Left kidney (tissue), 1 donor: ENCODE measurements at regions not wholly inside any gene's neighbourhood (a gene's known extent, or its start where the extent isn't known, plus 50 kb on each side); places are given as distances from the start of the nearest gene placed in this dataset.
"Not testable (repeated sequence)": the region's sequence is repeated elsewhere in the genome, so short reads cannot be mapped to it uniquely, and the experiment has no call there.

Source experiments
- DNase-seq: peaks from one replicate; pipeline ENCODE4 v3.0.0-alpha.2; 2013

- no peak for DNase-seq
These were observed 163.9 kb downstream of the SMAD6 start for GRCh38 chr15:66865622-66866611.

GRCh38 chr15:66866656-66867055 is 164.6 kb downstream of the SMAD6 start:
- no peak for DNase-seq

DNA sequence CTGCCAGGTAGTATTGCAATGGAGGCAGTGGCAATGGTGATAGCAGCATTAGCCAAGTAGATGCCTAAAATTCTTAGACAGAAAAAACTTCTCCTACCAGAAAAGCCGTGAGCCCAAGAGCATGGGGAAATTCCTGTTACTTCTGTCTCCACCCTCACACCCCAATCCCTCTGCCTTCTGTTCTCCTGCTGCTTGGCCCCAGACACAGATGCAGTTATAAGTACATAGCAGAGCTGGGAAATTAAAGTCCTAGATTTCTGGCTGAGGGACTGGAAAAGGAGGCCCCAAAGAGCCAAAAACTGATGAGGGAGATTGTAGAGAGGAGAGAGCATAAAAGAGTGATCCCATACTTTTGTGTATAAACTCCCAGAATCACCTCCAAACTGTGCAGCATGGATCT is 166.9 kb downstream of the SMAD6 start:
- no peak for DNase-seq

GRCh38 chr15:66870880-66871388 is 168.9 kb downstream of the SMAD6 start:
- DNase-seq = no peak

- no peak for DNase-seq
These were observed 170.4 kb downstream of the SMAD6 start for GRCh38 chr15:66872405-66872804.

GRCh38 chr15:66873331-66873730 is 171.3 kb downstream of the SMAD6 start:
- DNase-seq = not testable (repeated sequence)

- DNase-seq = no peak
These were observed 171.8 kb downstream of the SMAD6 start for GRCh38 chr15:66873856-66874255.

DNA sequence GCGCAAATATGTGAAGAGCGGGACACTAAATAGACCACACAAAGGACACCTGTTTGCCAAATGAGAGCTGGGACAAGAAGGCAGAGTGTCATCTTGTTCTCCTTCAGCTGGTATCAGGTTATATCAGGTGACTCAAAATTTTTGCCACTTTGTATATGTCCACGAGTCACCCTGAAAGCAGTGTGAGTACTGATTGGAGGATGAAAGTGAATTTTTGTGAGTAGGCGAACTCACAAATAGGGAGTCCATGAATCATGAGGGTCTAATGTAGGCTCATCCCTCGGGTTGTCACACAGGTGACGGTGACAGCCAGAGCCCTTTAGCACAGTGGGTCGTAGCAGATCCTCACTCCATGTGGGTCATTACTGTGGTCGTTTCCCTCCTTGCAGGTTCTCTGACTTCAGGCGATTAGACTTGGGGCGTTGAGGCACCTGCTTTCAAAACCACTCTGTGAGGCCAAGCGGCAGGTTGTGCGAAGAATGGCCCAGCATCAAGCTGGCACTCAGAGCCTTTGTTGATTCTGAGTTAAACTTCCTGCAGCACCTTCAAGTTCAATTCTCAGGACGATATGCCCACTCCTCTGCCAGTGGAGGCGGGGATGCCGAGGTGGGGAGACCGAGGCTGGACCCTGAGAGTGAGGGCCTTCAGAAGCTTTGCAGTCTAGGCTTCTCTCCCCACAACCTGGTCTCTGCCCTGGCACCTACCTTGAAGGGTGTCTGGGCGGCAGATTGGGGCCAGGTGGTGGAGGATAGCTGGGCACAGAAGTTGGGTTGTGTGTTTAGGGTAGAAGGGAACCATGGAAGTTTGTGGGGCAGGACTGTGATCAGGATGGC is 173.8 kb downstream of the SMAD6 start:
- DNase-seq = no peak

DNA sequence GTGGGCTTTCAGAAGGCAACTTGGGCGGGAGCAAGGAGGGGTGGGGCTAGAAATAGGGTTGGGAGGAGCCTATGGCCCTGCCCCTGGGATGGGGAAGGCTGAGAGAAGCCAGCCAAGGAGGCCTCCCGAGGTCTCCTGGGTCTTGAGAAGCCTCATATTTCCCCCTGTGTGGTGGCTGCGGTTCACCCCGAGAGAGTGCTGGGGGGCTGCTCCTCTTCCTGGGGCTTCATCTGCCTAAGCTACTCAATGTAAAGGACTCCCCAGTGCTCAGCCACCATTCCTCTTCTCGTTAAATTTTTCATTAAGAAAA is 174.3 kb downstream of the SMAD6 start:
- DNase-seq = no peak

- no peak for DNase-seq
These were observed 174.9 kb downstream of the SMAD6 start for GRCh38 chr15:66876731-66877476.

DNA sequence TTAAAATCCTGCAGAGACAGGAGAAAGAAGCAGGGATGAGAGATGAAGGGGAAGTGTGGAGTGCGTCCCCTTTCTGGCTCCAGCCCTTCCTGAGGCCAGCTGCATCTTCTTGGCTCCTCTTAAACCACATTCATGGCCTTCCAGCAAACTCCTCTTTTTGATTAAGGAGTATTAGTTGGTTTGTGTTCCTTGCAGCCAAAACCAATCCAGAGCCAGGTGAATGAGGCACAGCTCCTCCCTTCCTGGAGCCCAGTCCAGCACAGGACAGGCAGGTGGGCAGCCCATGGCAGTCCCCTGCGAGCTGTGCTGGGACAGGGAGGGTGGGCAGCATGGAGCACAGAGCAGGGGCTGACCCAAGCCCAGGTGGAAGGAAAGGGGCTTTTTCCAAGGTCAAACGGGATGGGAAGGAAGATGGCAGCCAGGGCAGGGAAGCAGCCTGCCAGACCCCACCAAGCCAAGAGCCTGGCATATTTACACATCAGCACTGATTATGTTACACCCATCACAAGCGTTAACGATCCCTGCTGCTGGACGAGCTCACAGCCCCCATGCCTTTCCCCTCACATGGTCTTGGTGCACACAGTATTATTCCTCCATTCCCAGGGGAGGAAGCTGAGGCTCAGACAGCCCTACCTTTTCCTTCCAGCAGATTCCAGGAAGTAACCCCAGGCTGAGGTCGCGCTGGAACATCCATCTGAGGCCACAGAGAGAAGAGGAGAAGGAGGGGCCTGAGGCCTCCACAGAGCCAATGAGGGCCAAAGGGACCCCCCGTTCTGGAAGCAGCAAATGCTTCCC is 175.6 kb downstream of the SMAD6 start:
- no peak for DNase-seq

- no peak for DNase-seq
These were observed 176.7 kb downstream of the SMAD6 start for GRCh38 chr15:66878761-66879160.

- no peak for DNase-seq
These were observed 177.7 kb downstream of the SMAD6 start for GRCh38 chr15:66879531-66880368.

DNA sequence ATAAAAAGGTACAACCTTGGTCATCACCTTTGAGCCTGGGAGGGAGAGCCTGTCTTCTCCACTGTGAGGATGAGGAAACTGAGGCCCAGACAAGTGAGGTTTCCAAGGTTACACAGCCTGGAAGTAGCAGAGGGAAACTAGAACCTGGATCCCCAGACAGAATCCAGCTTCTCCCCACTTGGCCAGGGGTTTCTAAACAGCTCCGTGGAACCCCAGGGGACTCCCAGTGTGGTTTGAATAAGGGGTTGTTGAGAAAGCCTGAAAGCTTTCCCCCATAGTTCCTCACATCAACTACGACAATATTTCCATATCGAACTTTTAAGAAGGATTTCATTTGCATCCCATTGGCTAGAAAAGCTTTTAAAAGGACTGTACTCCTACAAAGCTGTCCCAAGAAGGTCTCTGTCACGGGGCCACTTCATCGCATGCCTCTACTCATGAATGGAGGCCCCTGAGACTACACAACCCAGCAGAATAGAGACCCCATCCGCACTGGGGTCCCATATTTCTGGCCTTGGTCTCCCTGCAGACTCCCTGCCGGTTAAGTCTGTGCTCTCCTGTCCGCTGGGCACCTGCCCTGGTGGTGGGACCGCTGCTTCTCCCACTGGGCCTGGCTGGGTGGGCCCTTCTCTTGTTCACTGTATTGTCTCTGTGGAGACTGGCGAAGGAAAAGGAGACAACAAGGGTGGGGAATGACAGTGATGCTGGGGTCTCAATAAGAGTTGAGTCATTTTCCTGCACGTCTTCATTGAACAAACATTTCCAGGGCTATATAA is 178.5 kb downstream of the SMAD6 start:
- DNase-seq = no peak

DNA sequence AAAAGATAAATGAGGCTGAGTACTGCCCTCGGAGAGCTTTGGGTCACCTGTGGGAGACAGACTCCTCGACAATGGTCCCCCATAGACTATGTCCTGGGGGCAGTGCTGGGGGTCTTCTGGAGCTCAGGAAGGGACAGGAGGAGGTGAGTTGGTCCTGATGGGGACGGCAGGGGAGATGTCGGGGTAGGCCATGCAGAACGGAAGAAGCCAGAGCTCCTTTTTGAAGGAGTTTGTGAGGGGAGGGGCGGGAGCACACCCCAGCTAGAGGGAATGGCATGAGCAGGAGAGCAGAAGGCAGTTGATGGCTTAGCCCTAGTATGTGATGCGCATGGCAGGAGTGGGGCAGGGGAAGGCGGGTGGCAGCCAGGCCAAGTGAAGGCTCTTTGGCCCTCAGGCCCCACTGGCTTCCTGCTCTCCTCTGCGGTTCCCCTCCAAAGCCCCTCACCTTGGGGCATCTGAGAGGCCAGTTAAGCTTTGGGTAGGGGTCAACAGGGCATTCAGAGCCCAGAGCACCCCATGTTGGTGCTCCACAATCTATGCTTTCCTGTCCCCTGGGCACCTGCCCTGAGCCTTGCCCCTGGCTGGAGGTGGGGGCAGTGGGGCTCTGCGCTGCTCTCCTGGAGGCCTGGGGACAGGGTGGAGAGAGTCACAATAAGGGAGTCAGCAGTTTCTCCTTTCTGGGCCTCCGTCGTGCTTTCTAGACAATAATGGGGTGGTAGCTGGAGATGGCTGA is 179.3 kb downstream of the SMAD6 start:
- no peak for DNase-seq

GRCh38 chr15:66882251-66883020 is 180.4 kb downstream of the SMAD6 start:
- no peak for DNase-seq

DNA sequence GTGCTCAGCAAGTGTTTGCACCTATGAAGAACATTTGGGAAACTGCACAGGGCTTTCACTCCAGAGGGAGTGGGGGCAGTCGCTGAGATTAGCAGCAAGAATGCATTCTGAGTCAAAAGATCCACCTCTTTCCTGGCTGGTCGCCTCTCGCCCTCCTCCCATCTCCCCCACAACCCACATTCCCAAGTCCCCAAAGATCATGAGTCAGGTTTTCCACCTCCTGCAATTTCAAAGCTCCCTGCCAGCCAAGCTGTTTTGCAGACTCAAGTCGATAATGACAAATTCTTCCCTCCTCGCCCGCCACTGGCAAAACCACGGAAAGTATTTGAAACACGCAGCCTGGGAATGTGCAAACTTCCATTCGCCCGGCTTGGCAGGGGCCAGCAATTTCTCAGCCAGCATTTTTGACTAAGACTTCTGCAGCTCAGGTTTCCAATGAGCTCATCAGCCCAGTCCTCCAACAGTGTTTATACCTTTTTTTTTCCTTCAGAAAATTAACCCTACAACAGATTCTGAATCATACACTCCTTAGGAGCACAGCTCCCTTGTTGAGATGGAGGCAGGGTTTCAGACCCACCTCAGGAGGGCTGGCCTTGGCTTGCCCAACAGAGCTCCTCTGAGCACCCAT is 181.4 kb downstream of the SMAD6 start:
- peak; percentile 77 for DNase-seq
